Neural cell (in vitro differentiated cells): ENCODE measurements at regions not wholly inside any gene's neighbourhood (a gene's known extent, or its start where the extent isn't known, plus 50 kb on each side); places are given as distances from the start of the nearest gene placed in this dataset.

Experiments used
- H2AFZ ChIP-seq: fragments of 200-600, 300-800 bp; sonication (generic), shearing (Covaris generic); 2 replicates; pipeline ENCODE4 v1.6.0; 2014; ENCODE audit warnings: low read depth, mild to moderate bottlenecking, antibody characterized with exemption, low read length, moderate library complexity
- H3F3A ChIP-seq: fragments of 200-600 bp; shearing (Covaris generic); 2 replicates; pipeline ENCODE4 v1.6.1; 2016; ENCODE audit warnings: mild to moderate bottlenecking, moderate library complexity, mixed read lengths, antibody characterized with exemption, low read length; ENCODE audit not compliant: insufficient read depth, poor library complexity, severe bottlenecking
- H3K27ac ChIP-seq: fragments of 200-600, 300-800 bp; sonication (generic), shearing (Covaris generic); 2 replicates; pipeline ENCODE4 v1.5.1; 2014; ENCODE audit warnings: mild to moderate bottlenecking, low read length, moderate library complexity
- H3K27me3 ChIP-seq: fragments of 300-800, 200-600 bp; sonication (generic), shearing (Covaris generic); 2 replicates; pipeline ENCODE4 v1.6.0; 2014; ENCODE audit warnings: mild to moderate bottlenecking, low read depth, low read length, moderate library complexity; ENCODE audit not compliant: insufficient read depth
- H3K36me3 ChIP-seq: fragments of 300-800, 200-600 bp; sonication (generic), shearing (Covaris generic); 2 replicates; pipeline ENCODE4 v1.5.1; 2014; ENCODE audit warnings: mild to moderate bottlenecking, antibody characterized with exemption, low read length, moderate library complexity; ENCODE audit not compliant: insufficient read depth
- H3K4me2 ChIP-seq: fragments of 300-800, 200-600 bp; sonication (generic), shearing (Covaris generic); 2 replicates; pipeline ENCODE4 v1.6.0; 2014; ENCODE audit warnings: mild to moderate bottlenecking, low read length
- H3K4me3 ChIP-seq: fragments of 300-800, 200-600 bp; sonication (generic), shearing (Covaris generic); 2 replicates; pipeline ENCODE4 v1.5.1; 2014; ENCODE audit warnings: mild to moderate bottlenecking, low read length, moderate library complexity
- H3K79me2 ChIP-seq: fragments of 200-600 bp; shearing (Covaris generic); replicated peaks from 2 replicates; pipeline ENCODE4 v1.6.0; 2014; ENCODE audit warnings: mild to moderate bottlenecking, low read length, moderate library complexity; ENCODE audit not compliant: insufficient read depth
- H3K9ac ChIP-seq: fragments of 300-800, 200-600 bp; sonication (generic), shearing (Covaris generic); 2 replicates; pipeline ENCODE4 v1.6.1; 2016; ENCODE audit warnings: mild to moderate bottlenecking, low read length, mixed read lengths
- H3K9me2 ChIP-seq: fragments of 200-600 bp; shearing (Covaris generic); 2 replicates; pipeline ENCODE4 v1.6.1; 2016; ENCODE audit warnings: mild to moderate bottlenecking, low read length, mixed read lengths; ENCODE audit not compliant: insufficient read depth
- H3K9me3 ChIP-seq: fragments of 200-600, 300-800 bp; sonication (generic), shearing (Covaris generic); 2 replicates; pipeline ENCODE4 v1.6.1; 2016; ENCODE audit warnings: mild to moderate bottlenecking, mixed run types, low read length, moderate library complexity, mixed read lengths
- H4K20me1 ChIP-seq: fragments of 200-600 bp; shearing (Covaris generic); 2 replicates; pipeline ENCODE4 v1.6.1; 2016; ENCODE audit warnings: mild to moderate bottlenecking, mixed run types; ENCODE audit not compliant: insufficient read depth
- CTCF ChIP-seq: fragments of 450-650 bp; IDR thresholded peaks from 2 replicates; pipeline ENCODE4 v1.5.1; 2014; ENCODE audit warnings: antibody characterized with exemption, mild to moderate bottlenecking, moderate library complexity; ENCODE audit not compliant: poor library complexity, severe bottlenecking
- EP300 ChIP-seq: fragments of 450-650 bp; conservative IDR thresholded peaks from 2 replicates; pipeline ENCODE4 v1.6.1; 2014; ENCODE audit warnings: antibody characterized with exemption, mild to moderate bottlenecking, moderate library complexity; ENCODE audit not compliant: poor library complexity, severe bottlenecking
- EZH2 ChIP-seq: fragments of 200-600, 300-800 bp; shearing (Covaris generic), sonication (generic); IDR thresholded peaks from 2 replicates; pipeline ENCODE4 v1.6.1; 2014; ENCODE audit warnings: antibody characterized with exemption, low read length, borderline replicate concordance, mild to moderate bottlenecking; ENCODE audit not compliant: insufficient read depth, poor library complexity, severe bottlenecking
- MXI1 ChIP-seq: fragments of 450-650 bp; conservative IDR thresholded peaks from 2 replicates; pipeline ENCODE4 v1.6.1; 2014; ENCODE audit warnings: antibody characterized with exemption, mild to moderate bottlenecking; ENCODE audit not compliant: poor library complexity, severe bottlenecking
- POLR2AphosphoS5 ChIP-seq: IDR thresholded peaks from 2 replicates; pipeline ENCODE4 v1.6.1; 2012
- RAD21 ChIP-seq: fragments of 450-650 bp; conservative IDR thresholded peaks from 2 replicates; pipeline ENCODE4 v1.6.1; 2014; ENCODE audit warnings: antibody characterized with exemption, mild to moderate bottlenecking, moderate library complexity
- REST ChIP-seq: IDR thresholded peaks from 2 replicates; pipeline ENCODE4 v1.6.1; 2012; ENCODE audit warnings: borderline replicate concordance
- SMC3 ChIP-seq: fragments of 450-650 bp; conservative IDR thresholded peaks from 2 replicates; pipeline ENCODE4 v1.6.1; 2014; ENCODE audit warnings: antibody characterized with exemption, mild to moderate bottlenecking, moderate library complexity; ENCODE audit not compliant: poor library complexity
- TAF1 ChIP-seq: IDR thresholded peaks from 2 replicates; pipeline ENCODE4 v1.6.1; 2012; ENCODE audit warnings: low read depth

DNA sequence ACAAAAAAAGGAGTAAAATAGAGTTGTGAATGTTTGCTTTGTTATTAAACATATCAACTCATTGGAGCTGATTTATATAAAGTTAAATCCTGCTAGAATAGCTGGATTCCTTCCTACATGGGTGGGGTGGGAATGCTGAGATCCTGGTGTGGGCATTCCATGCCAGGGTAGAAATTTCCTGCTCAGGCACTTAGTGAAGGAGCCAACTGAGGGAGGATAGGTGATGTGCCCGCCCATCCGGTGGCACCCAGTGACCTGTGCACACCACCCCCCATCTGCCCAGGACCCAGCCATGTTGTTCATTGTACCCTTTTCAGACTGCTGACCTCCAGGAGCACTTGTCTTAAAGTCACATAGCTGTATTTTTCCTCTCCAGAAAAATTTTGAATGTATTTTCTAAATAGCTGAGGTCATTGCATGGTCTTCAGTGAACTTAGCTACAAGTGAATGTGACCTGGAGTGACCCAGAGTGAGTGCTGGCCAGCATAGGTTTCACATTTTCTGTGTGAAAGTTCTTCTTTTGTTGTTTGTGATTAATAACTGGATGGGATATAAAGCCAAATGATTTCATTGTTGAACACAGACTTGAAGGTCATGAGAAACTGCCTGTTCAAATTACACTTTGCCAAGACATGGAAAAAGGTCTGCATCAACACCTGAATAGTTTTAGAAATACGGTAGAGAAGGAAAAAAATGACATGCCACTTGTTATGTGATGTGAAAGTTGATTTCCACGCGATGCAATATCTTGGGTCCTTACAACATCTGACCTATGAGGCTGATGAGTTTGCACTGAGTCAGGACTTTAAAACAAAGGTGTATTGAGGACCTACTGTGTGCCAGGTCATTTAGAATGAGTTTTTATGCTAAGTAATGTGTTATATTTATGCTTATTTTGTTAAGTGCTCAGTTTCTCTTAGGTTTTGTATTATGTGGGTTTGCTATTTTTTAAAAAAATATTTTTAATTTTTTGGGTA is 77.2 kb downstream of the UTRN start:
- no peak for TF ChIP-seq POLR2AphosphoS5
- no peak for TF ChIP-seq MXI1
- no peak for TF ChIP-seq TAF1
- TF ChIP-seq SMC3, result no peak
- TF ChIP-seq REST, result no peak
- TF ChIP-seq EP300, result no peak
- TF ChIP-seq CTCF, result no peak
- TF ChIP-seq EZH2, result no peak
- no peak for TF ChIP-seq RAD21
- Histone ChIP-seq H3K27ac (no peak overlapping the region), H3K9me3 (no peaks in the 10 kb centered on the region), H3K79me2 (no peaks in the 10 kb centered on the region), H3F3A (no peaks in the 10 kb centered on the region), H3K36me3 (no peaks in the 10 kb centered on the region), H3K9me2 (no peaks in the 10 kb centered on the region), H4K20me1 (no peaks in the 10 kb centered on the region), H3K4me3 (no peak overlapping the region), H3K4me2 (no peak overlapping the region), H2AFZ (no peak overlapping the region), H3K27me3 (no peaks in the 10 kb centered on the region), H3K9ac (no peak overlapping the region)

DNA sequence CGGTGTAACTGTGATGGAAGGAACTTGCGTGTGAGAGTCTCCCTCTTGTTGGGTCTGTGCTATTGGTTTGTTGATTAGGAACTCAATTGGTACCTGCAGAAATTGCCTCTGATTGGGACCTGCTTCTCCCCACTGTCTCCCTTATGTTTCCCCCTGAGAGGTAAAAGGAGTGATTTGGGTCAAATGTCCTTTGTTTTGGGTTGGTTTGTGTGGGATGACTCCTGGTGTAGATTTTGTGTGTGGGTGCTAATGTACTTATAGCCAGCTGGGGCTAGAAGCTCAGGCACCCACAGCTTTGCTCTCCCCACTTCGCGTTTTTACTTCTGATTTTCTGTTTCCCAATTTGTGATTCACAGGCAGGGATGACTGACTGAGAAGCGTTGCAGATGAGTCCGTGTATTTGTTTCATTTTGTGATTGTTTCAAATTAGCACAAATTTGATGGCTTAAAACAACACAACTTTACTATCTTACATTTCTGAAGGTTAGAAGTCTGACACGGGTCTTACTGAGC is 79.1 kb downstream of the UTRN start:
- Histone ChIP-seq H4K20me1 (no peaks in the 10 kb centered on the region), H3K36me3 (no peaks in the 10 kb centered on the region), H3K27ac (no peak overlapping the region), H3F3A (no peaks in the 10 kb centered on the region), H3K27me3 (no peaks in the 10 kb centered on the region), H3K9ac (no peak overlapping the region), H3K4me2 (no peak overlapping the region), H3K9me2 (no peaks in the 10 kb centered on the region), H3K79me2 (no peaks in the 10 kb centered on the region), H3K4me3 (no peak overlapping the region), H2AFZ (no peak overlapping the region), H3K9me3 (no peaks in the 10 kb centered on the region)
- TF ChIP-seq MXI1 (no peak), SMC3 (no peak), CTCF (no peak), POLR2AphosphoS5 (no peak), REST (no peak), EP300 (no peak), RAD21 (no peak), EZH2 (no peak), TAF1 (no peak)
